IMR-90 (cell line): ENCODE measurements at regions not wholly inside any gene's neighbourhood (a gene's known extent, or its start where the extent isn't known, plus 50 kb on each side); places are given as distances from the start of the nearest gene placed in this dataset.

Experiments used
- BHLHE40 ChIP-seq: fragments of 150-350 bp; IDR thresholded peaks from 2 replicates; pipeline ENCODE4 v1.6.1; 2016; ENCODE audit warnings: mild to moderate bottlenecking, low read depth, low read length
- CEBPB ChIP-seq: IDR thresholded peaks from 2 replicates; pipeline ENCODE4 v1.6.1; 2012; ENCODE audit warnings: low read depth, low read length, improper control_type of control experiment
- CHD1 ChIP-seq: IDR thresholded peaks from 2 replicates; pipeline ENCODE4 v1.6.1; 2012; ENCODE audit warnings: low read depth, low read length, improper control_type of control experiment
- POLR2A ChIP-seq: IDR thresholded peaks from 2 replicates; pipeline ENCODE4 v1.6.1; 2012; ENCODE audit warnings: mild to moderate bottlenecking, low read depth, low read length
- RAD21 ChIP-seq: IDR thresholded peaks from 2 replicates; pipeline ENCODE4 v1.6.1; 2012; ENCODE audit warnings: low read length, improper control_type of control experiment
- RFX5 ChIP-seq: IDR thresholded peaks from 2 replicates; pipeline ENCODE4 v1.8.0; 2012; ENCODE audit warnings: low read depth, mild to moderate bottlenecking, low read length, moderate library complexity
- SMC3 ChIP-seq: fragments of 150-350 bp; IDR thresholded peaks from 2 replicates; pipeline ENCODE4 v1.6.1; 2016; ENCODE audit warnings: low read depth, mild to moderate bottlenecking, antibody characterized with exemption, low read length, moderate library complexity
- TF ChIP-seq, protein P1 (sequence below): conservative IDR thresholded peaks from 2 replicates; pipeline ENCODE4 v1.5.1; 2012; ENCODE audit warnings: mild to moderate bottlenecking, low read depth, low read length, improper control_type of control experiment
- TF ChIP-seq, protein P2 (sequence below): fragments of 150-350 bp; IDR thresholded peaks from 2 replicates; pipeline ENCODE4 v1.6.1; 2017; ENCODE audit warnings: mild to moderate bottlenecking, antibody characterized with exemption, low read length, low read depth

GRCh38 chr14:48247977-48248376 is 572.6 kb upstream of the MDGA2 start:
- TF ChIP-seq CHD1 (no peak), SMC3 (no peak), RFX5 (no peak), BHLHE40 (no peak), CEBPB (no peak), POLR2A (no peak), RAD21 (no peak)
- TF ChIP-seq, protein P1, sequence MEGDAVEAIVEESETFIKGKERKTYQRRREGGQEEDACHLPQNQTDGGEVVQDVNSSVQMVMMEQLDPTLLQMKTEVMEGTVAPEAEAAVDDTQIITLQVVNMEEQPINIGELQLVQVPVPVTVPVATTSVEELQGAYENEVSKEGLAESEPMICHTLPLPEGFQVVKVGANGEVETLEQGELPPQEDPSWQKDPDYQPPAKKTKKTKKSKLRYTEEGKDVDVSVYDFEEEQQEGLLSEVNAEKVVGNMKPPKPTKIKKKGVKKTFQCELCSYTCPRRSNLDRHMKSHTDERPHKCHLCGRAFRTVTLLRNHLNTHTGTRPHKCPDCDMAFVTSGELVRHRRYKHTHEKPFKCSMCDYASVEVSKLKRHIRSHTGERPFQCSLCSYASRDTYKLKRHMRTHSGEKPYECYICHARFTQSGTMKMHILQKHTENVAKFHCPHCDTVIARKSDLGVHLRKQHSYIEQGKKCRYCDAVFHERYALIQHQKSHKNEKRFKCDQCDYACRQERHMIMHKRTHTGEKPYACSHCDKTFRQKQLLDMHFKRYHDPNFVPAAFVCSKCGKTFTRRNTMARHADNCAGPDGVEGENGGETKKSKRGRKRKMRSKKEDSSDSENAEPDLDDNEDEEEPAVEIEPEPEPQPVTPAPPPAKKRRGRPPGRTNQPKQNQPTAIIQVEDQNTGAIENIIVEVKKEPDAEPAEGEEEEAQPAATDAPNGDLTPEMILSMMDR = no peak
- TF ChIP-seq, protein P2, sequence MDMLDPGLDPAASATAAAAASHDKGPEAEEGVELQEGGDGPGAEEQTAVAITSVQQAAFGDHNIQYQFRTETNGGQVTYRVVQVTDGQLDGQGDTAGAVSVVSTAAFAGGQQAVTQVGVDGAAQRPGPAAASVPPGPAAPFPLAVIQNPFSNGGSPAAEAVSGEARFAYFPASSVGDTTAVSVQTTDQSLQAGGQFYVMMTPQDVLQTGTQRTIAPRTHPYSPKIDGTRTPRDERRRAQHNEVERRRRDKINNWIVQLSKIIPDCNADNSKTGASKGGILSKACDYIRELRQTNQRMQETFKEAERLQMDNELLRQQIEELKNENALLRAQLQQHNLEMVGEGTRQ = no peak
